ENCODE measurements at regions not wholly inside any gene's neighbourhood (a gene's known extent, or its start where the extent isn't known, plus 50 kb on each side); places are given as distances from the start of the nearest gene placed in this dataset.

- ATAC-seq = peak; percentile 82
Observed at GRCh38 chr6:105810105-105810921, 275.8 kb upstream of the PRDM1 start.

- ATAC-seq = no peak
Observed at GRCh38 chr6:105808571-105808970, 277.6 kb upstream of the PRDM1 start.

DNA sequence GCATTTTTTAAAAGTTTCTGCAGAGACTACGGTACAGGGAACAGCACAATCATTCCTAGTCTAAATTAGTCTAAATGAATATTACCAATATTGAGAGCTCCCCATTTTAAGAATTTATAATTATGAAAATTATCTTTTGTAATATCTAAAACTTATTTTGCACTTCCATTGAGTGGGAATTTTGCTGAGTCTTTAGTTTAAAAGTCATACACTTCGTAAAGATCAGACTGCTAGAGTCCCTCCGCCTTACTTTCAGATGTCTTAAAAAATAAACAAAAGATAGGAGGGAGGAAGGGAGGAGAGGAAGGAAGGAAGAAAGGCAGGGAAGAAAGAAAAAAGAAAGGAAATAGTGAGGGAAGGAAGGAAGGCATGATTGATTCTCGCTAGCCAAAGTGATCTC is 278.2 kb upstream of the PRDM1 start:
- no peak for ATAC-seq

DNA sequence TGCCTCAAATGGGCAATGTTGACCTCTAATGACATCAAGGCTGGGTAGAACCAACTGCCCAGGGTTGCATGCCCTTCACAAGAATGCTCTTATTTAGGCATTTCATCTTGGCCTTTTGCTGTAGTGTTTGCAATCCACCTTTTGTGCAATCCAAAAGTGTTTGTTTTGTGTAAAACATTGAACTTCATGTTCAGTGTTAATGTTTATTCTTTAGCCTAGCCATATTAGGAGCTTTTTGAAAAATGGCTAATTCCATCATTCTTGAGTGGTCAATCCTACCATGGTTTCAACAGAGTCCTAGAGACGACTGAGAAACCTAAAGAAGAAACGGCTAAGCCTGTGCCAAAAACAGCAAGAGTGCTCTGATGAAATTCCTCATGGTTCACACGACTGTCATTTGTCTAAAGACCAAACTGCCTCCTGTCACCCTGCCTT is 279.6 kb upstream of the PRDM1 start:
- no peak for ATAC-seq

- no peak for ATAC-seq
Observed at GRCh38 chr6:105805501-105806023, 280.6 kb upstream of the PRDM1 start.

GRCh38 chr6:105804424-105804823 is 281.7 kb upstream of the PRDM1 start:
- peak; percentile 70 for ATAC-seq

- ATAC-seq = no peak
Observed at GRCh38 chr6:105804000-105804399, 282.1 kb upstream of the PRDM1 start.

GRCh38 chr6:105803442-105803841 is 282.7 kb upstream of the PRDM1 start:
- ATAC-seq = peak; percentile 49

DNA sequence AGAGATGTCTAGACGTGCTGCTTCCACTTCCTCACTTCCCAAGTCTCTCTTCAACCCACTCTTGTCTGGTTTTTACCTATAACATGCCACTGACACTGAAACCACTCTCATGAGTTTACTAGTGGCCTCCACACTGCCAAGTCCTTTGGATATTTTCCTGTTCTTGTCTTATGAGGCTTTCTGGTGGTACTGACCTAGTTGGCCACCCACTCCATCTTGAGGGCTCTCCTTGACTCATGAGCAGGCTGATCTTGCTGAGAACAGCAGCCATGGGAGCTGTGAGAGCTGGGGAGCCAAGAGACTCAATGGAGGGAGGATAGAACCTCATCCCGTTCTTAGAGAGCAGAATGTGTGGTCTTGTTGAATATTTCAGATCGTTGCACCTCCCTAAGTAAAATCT is 283.4 kb upstream of the PRDM1 start:
- ATAC-seq = no peak

- ATAC-seq = no peak
Observed at GRCh38 chr6:105800871-105801270, 285.3 kb upstream of the PRDM1 start.

DNA sequence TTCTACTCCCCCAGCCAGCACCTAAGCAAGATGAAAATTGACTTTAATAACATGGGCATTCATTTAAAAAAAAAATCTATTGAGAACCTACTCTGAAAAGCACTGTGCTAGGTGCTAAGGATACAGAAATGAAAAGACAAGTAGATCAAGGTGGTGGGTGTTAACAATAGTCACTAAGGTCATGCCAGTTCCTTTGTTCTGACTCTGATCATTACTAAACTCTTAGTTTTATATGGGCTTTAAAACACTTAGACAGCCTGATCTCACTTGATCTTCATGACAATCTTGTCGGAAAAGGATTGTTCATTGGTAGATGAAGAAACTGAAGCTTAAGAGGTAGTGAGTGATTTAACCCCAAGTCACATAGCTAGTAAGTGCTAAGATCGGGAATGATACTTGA is 285.7 kb upstream of the PRDM1 start:
- ATAC-seq = no peak

GRCh38 chr6:105799056-105799455 is 287.1 kb upstream of the PRDM1 start:
- no peak for ATAC-seq

DNA sequence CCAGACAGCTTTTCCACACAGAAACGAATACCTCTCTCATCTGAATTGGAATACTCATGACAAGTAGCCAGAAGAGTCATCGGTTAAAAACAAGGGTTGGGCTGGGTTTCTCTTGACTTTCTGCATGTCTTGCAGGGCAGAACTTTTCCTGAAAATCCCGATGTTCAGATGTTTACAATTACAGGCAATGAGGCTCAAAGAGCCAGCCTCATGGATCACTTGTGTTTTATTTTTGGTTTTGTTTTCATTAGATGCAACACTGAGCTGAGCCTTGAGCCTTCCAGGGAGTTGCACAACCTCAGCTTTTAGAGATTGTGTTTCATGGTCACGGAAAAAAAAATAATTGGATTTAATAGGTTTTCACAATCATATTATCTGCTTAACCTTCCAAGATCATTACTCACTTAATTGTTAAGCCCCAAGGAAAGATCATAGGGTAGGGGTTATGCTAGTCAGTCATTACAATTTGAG is 288.1 kb upstream of the PRDM1 start:
- ATAC-seq = peak; percentile 11

DNA sequence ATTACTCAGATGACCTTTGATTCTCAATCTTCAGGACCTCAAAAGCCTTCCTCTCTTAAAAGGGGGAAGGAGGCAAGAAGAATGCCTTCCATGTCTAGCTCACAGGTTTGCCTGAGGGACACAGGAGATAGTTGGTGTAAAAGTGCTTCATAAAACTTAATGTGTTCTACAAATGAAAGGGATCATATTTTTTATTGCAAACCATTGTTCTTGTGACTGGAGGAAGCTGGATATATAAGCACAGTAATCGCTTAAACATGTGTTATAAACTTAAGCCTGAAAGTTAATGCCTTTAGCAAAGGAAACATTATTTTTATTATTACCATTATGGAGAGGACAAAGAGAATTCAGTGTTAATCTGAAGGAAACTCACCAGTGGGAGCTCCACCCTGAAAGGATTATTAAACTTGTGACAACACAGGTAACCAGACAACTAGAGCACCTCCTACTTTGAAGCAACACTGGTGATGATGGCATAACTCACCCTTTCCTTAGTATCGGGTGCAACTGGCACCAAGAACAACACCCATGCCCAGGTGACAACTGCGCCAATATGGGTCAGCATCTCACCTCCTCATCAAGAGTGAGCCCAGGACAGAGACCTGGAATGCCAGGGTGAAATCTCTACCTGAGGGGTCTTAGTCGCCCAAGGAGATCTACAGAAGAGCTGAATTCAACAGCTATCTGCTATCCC is 288.7 kb upstream of the PRDM1 start:
- peak; percentile 81 for ATAC-seq

GRCh38 chr6:105795913-105796517 is 290.1 kb upstream of the PRDM1 start:
- ATAC-seq = peak; percentile 80

- no peak for ATAC-seq
Observed at GRCh38 chr6:105795366-105795765, 290.8 kb upstream of the PRDM1 start.

DNA sequence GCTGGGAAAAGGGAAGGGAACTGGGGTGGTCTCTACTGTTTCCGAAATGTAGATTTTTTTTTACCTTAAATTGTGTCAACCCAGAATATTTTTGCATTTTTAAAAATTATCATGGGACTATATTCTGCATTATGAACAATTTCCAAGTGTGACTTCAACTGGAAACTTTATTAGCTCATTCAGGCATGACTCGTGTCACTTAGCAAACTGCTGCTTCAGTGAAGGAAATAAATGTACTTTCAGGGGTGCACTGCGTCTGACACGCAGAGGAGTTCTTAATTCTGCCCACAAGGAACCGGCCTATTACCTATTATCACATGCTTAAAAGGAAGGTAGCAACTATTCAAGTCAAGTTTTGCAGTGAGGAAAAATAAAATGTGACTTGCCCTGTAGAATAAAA is 291.3 kb upstream of the PRDM1 start:
- no peak for ATAC-seq

DNA sequence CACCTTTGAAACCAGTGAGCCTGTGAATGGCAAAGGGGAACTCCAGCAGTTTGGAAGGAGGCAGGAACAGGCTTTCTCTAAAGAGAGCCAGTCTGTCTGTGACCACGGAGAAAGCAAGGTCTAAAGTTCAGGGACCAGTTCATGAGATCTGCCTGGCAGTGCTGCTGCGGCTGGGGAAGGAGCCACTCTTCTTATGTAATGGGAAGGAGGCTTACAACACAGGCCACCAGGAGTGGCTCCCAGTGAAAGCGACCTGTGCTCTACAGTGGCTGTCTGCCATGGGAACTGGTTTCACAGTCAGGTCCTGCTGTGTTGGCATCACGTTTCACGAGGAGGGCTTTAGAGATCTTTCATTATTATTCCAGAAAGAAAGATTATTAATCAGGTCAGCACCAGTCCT is 291.9 kb upstream of the PRDM1 start:
- ATAC-seq = peak; percentile 53

DNA sequence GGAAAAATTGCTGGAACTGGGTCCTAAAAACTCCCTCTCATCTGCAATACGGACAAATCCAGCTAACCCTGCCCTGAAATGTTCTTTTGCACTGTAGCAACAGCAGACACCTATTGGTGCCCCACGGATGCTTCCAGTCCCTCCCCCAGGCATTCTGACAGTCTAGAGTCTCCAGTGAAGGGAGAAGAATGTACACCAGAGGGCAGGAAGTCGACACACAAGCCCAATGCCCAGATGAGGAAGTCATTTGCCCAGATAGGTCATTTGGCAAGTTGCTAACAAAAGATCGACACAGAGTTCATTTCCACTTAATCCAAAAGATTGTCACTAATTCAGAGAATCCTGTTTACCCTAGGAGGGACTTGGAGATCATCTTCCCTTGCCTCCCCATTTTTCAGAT is 293.0 kb upstream of the PRDM1 start:
- peak; percentile 45 for ATAC-seq

- ATAC-seq = no peak
Observed at GRCh38 chr6:105791583-105792318, 294.4 kb upstream of the PRDM1 start.

- ATAC-seq = no peak
Observed at GRCh38 chr6:105791179-105791578, 295.0 kb upstream of the PRDM1 start.

- ATAC-seq = no peak
Observed at GRCh38 chr6:105790635-105791034, 295.5 kb upstream of the PRDM1 start.

DNA sequence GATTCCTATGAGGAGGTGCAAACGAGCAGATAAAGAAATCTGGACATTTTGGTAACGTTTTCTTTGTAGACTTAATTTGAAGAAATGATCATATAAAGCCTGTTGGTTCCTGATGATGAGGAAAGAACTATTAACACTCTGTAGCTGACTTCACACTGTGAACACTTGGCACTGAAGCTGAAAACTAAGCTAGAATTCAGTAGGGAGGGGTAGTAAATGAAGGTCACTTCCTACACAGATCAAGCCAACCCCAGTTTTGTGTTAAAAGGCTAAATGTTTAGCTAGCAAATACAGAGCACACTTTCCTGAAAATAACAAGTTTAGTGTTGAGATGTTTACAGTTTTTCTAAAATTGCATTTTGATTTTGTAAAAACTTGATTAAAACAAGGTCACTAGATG is 296.2 kb upstream of the PRDM1 start:
- ATAC-seq = no peak

Data from esophagus mucosa (tissue), 1 donor.